Brain microvascular endothelial cell (primary cell): ENCODE measurements at regions not wholly inside any gene's neighbourhood (a gene's known extent, or its start where the extent isn't known, plus 50 kb on each side); places are given as distances from the start of the nearest gene placed in this dataset.

Experiments used
- DNase-seq: peaks from one replicate; pipeline ENCODE4 v3.0.0-alpha.2; 2020
- H3K27ac ChIP-seq: fragments of 250-450 bp; sonication (Bioruptor Pico); 2 replicates; pipeline ENCODE4 v1.5.1; 2020; ENCODE audit warnings: mild to moderate bottlenecking, moderate library complexity
- H3K27me3 ChIP-seq: fragments of 250-450 bp; sonication (Bioruptor Pico); replicated peaks from 2 replicates; pipeline ENCODE4 v1.5.1; 2020; ENCODE audit warnings: mild to moderate bottlenecking
- H3K36me3 ChIP-seq: fragments of 250-450 bp; sonication (Bioruptor Pico); replicated peaks from 2 replicates; pipeline ENCODE4 v1.5.1; 2020; ENCODE audit warnings: mild to moderate bottlenecking
- H3K4me3 ChIP-seq: 2 replicates; pipeline ENCODE4 v1.5.1; 2011; ENCODE audit warnings: low read depth, mild to moderate bottlenecking, control low read depth, low read length, moderate library complexity
- CTCF ChIP-seq: IDR thresholded peaks from 2 replicates; pipeline ENCODE4 v1.5.1; 2011; ENCODE audit warnings: low read depth, mild to moderate bottlenecking, moderate library complexity, low read length, control low read depth, inconsistent platforms; ENCODE audit errors: missing control alignments
- in situ Hi-C: cut with HindIII; loops from 2 replicates; pipeline ENCODE4 v1.10.0; 2017; ENCODE audit warnings: low sequenced_read_pairs, low pct_ligation_motif_present

GRCh38 chr1:187947359-187947758, 1118.6 kb downstream of the PLA2G4A start:
- DNase-seq: no peak
- H3K27me3 ChIP-seq: no peaks in the 10 kb centered on the region
- H3K4me3 ChIP-seq: no peak overlapping the region
- no peak overlapping the region for H3K27ac ChIP-seq
- no peaks in the 10 kb centered on the region for H3K36me3 ChIP-seq
- in situ Hi-C loops: no loop called here
- TF ChIP-seq CTCF: no peak

- Histone ChIP-seq H3K27ac (no peak overlapping the region), H3K36me3 (no peaks in the 10 kb centered on the region), H3K4me3 (no peak overlapping the region), H3K27me3 (no peaks in the 10 kb centered on the region)
- no peak for TF ChIP-seq CTCF
- DNase-seq: no peak
- in situ Hi-C loops: no loop called here
These were observed 1119.5 kb downstream of the PLA2G4A start for GRCh38 chr1:187948170-187948794.

- H3K27me3 ChIP-seq: no peaks in the 10 kb centered on the region
- no peaks in the 10 kb centered on the region for H3K36me3 ChIP-seq
- no peak overlapping the region for H3K4me3 ChIP-seq
- no peak for TF ChIP-seq CTCF
- no peak for DNase-seq
- in situ Hi-C loops: no loop called here
- no peak overlapping the region for H3K27ac ChIP-seq
These were observed 1120.8 kb downstream of the PLA2G4A start for GRCh38 chr1:187949567-187949966.

- no peak for DNase-seq
- Histone ChIP-seq H3K36me3 (no peaks in the 10 kb centered on the region), H3K27me3 (no peaks in the 10 kb centered on the region), H3K4me3 (no peak overlapping the region), H3K27ac (no peak overlapping the region)
- TF ChIP-seq CTCF: no peak
- in situ Hi-C loops: no loop called here
These were observed 1123.1 kb downstream of the PLA2G4A start for GRCh38 chr1:187951817-187952216.

GRCh38 chr1:187952446-187952845, 1123.7 kb downstream of the PLA2G4A start:
- no peak overlapping the region for H3K4me3 ChIP-seq

More at GRCh38 chr1:187952446-187952845, 1123.7 kb downstream of the PLA2G4A start:
- no peak for TF ChIP-seq CTCF
- Histone ChIP-seq H3K27ac (no peak overlapping the region), H3K36me3 (no peaks in the 10 kb centered on the region), H3K27me3 (no peaks in the 10 kb centered on the region)
- in situ Hi-C loops: no loop called here
- no peak for DNase-seq
